GM19035 (cell line): ENCODE measurements at regions not wholly inside any gene's neighbourhood (a gene's known extent, or its start where the extent isn't known, plus 50 kb on each side); places are given as distances from the start of the nearest gene placed in this dataset.
"Not testable (repeated sequence)": the region's sequence is repeated elsewhere in the genome, so short reads cannot be mapped to it uniquely, and the experiment has no call there.

ENCODE experiments used
- ATAC-seq: cut with Tn5 transposase; IDR thresholded peaks from one replicate; pipeline ENCODE4 v1.9.1; 2021; ENCODE audit not compliant: unreplicated experiment

DNA sequence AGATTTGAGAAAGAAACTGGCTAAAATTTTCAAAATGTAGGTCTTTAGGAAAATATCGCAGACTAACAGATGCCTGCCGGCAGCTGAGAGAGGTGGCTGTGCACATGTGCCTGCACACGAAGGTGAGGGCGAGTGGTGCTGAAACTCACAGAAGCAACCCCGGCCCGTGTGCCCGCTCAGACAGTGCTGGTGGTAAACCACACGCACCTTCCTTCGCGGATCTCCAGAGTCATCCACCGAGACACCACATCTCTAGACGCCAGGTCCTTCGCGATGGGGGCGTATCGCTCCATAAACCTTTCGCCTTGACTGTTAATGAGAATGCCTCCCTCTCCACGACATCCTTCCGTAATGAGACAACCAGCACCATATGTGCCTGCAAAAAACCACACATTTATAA, 68.5 kb upstream of the TNK2 start:
- ATAC-seq: not testable (repeated sequence)

DNA sequence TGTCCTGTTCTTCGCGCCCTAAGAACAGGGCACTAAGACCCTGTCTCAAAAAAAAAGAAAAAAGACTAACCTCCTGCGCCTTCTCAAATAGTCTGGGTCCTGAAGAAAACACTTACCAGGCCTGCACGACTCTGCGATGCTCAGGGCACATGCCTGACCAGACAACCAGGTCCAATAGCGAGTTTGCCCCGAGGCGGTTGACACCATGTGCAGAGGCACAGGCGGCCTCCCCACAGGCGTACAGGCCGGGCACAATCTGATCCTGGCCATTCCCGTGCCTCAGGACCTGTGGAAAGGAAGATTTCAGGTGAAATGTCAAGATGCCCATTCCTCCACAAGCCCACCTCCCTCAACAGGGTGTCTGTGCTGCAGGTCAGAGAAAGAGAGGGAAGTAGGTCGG, 65.9 kb upstream of the TNK2 start:
- ATAC-seq: not testable (repeated sequence)

DNA sequence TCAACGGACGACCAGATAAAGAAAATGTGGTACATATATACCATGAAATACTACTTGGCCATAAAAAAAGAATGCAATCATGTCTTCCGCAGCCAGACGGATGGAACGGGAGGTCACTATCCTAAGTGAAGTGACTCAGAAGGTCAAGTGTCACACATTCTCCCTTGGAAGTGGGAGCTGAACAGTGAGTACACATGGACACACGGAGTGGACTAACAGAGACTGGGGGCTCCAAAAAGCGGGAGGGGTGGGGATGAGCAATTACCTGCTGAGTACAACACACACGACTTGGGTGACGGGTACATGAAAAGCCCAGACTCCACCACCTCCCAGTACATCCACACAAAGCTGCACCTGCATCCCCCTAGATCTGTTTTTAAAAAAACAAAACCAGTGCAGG, 62.5 kb upstream of the TNK2 start:
- ATAC-seq: not testable (repeated sequence)

DNA sequence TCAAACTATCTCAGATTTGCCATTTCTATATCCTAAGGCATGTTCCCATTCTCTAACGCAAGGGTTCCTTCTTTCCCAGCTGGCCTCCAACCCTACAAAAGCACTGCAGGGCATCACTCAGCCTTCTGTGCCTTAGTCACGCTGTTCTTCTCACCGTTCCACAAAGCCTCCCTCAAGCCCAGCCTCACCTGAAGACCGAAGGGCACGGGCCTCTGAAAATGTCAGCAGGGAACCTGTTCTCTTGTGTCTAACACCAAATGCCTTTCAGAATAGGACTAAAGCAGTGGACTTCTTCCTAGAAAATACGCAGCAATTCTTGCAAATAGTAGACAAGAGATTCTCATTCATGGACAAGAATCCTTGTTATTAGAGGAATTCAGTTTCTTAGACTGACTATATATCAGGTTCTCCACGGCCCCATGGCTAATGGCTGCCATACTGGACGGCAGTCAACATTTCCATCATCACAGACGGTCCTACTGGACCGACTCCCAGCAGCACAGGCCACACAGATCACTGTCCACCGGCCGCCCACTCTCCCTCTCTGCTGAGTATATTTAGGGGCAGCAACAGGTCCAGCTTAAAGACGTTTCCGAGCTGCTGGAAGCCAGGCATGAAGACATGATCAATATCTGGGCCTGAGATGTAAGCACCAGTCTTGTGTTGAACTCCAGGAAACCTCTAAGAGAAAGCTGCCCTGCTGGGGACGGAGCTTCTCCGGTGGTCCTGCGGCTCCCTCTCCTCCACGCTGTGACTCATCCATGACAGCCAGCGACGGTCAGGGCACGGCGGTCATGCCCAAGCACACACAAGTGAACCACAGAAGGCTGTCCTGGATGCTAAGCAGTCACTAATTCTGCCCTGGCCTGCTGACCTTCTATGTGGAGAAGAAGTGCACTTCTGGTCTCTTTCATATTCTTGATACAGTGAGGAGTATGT, 61.8 kb upstream of the TNK2 start:
- not testable (repeated sequence) for ATAC-seq

DNA sequence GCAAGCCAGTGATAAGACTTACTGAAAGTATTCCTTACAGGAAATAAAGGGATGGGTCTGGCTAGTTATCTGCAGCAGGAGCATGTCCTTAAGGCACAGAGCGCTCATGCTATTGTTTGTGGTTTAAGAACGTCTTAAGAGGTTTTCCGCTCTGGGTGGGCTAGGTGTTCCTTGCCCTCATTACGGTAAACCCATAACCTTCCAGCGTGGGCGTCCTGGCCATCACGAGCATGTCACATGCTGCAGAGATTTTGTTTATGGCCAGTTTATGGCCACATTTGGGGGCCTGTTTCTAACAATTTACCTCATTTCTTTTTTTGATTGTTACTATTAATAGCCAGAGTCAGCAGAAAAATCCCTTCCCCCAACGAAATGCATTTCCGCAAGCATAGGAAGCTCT, 61.0 kb upstream of the TNK2 start:
- ATAC-seq: not testable (repeated sequence)

DNA sequence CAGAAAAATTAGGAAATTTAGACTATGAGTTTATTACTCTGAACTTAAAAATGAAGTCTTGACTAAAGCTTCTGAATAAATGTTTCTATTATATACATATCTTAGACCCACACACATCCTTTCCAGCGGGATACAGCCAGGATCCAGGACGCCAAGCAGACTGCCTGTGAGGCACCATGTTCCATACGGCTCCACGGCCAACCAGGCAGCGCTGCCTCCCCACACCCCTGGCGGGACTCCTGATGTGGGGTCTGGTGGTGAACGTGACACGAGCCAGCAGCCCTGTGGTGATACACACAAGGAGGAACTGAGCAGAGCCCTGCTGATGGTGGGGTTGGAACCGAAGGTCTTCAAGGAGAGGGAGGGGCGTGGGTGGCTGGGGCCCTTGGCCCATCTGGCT, 59.8 kb upstream of the TNK2 start:
- not testable (repeated sequence) for ATAC-seq

DNA sequence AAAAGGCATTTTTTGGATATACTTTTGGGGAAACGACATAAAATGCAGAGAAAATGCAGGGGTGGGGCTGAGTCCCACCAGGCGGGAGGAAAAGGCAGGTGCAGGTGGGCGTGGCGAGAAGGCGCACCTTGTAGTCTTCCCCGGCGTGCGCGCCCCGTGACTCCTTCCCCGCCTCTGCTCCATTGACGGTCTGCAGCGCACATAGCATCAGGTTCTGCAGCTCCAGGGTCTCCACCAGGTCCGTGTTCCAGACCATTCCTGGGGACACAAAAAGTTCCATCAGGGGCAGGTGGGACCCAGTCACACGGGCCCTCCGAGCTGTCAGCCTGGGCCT, 59.0 kb upstream of the TNK2 start:
- ATAC-seq: not testable (repeated sequence)

DNA sequence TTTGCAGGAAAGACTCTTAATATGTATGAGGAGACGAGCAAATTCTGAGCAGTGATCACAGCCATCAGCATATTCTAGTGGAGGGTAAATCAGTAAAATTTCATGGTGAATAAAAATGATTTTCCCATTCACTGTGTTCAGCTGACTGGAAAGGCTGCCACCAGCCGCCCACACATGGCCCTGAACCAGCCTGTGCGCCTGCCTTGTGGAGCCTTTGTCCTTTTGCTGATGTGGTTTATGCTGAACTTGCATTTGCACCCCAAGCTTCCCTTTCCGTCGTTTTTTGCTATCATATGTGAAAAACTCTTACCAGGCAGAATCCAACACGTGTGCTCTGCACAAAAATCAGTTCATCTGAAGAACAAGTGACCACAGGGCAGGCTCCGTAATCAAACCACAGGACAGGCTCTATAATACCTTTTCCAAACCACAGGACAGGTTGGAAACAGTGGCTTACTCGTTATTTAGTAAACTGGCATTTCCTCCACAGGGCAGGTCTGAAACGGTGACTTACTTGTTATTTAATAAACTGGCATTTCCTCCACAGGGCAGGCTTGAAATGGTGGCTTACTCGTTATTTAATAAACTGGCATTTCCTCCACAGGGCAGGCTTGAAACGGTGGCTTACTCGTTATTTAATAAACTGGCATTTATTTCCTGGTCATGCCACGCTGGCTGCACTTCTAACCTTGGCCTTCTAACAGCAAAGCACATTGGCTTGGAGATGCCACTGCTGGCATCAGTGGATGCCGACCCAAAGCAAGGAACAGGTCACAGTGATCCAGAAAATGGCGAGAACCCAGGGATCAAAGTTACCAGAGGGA, 58.4 kb upstream of the TNK2 start:
- ATAC-seq: not testable (repeated sequence)

DNA sequence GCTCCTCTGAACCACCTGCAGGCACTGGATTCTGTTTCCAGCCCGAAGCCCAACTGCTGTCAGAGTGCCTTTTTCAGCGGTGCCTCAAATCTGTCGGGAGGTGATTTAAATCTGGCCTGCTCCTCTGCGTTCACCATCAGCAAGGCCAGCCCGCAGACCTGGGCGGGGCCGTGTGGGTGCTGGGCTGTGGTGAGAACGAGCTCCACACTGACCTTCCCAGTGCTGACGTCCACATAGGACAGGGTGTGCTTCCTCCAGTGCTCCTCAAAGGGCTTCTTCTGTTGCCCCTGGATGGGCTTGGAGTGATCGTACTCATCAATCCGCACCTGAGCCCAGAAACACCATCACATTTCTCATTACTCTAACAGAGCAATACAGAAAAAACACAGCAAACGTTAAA, 56.9 kb upstream of the TNK2 start:
- not testable (repeated sequence) for ATAC-seq

DNA sequence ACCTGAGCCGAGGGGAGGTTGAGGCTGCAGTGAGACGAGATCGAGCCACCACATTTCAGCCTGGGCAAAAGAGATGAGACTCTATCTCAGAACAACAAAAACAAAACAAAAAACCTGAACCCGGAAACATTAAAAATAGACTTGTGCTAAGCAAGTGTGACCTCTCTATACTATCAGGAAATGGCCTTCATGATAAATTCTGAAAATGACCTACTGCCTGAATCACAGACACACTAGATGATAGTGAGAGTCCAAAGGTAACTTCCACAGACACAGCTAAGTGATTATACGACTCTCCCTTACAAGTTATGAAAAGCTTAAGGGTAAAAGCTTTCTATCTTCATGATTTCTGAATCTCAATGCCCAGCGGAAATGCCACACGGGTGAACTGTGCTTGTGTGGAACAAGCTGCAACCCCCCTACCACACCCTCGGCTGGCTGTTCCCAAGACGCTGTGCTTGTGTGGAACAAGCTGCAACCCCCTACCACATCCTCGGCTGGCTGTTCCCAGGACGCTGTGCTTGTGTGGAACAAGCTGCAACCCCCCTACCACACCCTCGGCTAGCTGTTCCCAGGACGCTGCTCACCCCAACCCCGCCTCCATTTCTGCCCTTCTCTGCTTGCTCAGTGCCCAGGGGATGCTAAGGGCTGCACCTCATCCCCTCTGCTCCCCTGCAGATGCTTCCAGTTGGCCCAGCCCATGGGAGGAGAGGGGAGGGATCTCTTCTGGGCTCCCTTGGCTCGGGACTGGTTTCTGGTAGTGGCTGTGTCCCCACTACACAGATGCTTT, 56.2 kb upstream of the TNK2 start:
- ATAC-seq: not testable (repeated sequence)

DNA sequence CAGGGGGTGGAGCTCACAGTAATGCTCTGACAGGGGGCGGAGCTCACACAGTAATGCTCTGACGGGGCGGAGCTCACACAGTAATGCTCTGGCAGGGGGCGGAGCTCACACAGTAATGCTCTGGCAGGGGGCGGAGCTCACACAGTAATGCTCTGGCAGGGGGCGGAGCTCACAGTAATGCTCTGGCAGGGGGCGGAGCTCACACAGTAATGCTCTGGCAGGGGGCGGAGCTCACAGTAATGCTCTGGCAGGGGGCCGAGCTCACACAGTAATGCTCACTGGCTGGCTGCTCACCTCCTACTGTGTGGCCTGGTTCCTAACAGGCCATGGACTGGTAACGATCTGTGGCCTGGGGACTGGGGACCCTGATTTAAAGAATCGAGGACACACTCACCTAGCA, 53.9 kb upstream of the TNK2 start:
- ATAC-seq: not testable (repeated sequence)

DNA sequence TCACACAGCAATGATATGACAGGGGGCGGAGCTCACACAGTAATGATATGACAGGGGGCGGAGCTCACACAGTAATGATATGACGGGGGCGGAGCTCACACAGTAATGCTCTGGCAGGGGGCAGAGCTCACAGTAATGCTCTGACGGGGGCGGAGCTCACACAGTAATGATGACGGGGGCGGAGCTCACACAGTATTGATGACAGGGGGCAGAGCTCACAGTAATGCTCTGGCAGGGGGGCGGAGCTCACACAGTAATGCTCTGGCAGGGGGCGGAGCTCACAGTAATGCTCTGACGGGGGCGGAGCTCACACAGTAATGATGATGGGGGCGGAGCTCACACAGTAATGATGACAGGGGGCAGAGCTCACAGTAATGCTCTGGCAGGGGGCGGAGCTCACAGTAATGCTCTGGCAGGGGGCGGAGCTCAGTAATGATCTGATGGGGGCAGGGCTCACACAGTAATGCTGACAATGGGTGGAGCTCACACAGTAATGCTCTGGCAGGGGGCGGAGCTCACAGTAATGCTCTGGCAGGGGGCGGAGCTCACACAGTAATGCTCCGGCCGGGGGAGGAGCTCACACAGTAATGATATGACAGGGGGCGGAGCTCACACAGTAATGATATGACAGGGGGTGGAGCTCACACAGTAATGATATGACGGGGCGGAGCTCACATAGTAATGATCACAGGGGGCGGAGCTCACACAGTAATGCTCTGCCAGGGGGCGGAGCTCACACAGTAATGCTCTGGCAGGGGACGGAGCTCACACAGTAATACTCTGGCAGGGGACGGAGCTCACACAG, 52.8 kb upstream of the TNK2 start:
- ATAC-seq: not testable (repeated sequence)

DNA sequence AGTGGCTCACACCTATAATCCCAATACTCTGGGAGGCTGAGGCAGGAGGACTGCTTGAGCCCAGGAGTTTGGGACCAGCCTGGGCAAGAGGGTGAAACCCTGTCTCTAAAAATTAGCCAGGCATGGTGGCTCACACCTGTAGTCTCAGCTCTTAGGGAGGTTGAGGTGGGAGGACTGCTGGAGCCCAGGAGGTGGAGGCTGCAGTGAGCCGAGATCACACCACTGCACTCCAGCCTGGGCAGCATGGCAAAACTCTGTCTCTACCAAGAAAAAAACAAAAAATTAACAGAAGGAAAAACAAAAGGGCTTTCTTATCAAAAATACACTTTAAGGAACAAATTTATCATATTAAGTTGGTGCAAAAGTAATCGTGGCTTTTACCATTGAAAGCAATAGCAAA, 51.8 kb upstream of the TNK2 start:
- not testable (repeated sequence) for ATAC-seq

DNA sequence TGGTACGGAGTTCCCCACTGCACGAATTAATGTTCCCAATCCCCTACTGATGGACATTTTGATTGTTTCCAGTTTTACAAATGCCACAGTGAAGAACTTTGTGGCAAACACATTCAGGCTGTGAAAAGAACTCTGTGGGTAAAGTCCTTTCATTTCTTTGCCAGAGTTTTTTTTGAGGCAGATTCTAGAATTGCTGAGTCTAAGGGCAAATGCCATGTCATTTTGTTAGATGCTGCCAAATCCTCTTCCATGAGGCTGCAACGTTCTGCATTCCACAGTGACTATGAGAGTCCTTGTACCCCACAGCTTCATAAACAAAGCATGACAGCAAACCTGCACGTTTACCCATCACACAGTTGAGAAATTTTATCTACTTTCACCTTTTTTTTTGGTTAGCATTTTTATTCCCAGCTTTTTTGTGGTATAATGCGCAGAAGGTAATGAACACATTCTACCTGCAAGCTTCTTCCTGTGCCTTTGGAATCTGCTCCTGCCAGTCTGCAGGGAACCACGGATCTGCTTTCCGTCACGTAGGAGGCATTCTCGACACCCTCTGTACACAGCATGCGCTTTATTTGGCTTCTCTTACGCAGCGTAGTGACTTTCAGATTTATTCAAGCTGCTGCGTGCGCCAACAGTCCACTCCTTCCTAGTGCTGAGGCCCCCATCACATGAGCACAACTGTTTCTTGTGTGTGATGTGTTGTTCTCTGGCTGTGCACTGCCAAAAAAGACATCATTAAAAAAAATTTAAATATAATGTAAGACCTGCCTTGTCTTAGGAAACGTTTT, 51.2 kb upstream of the TNK2 start:
- ATAC-seq: not testable (repeated sequence)

DNA sequence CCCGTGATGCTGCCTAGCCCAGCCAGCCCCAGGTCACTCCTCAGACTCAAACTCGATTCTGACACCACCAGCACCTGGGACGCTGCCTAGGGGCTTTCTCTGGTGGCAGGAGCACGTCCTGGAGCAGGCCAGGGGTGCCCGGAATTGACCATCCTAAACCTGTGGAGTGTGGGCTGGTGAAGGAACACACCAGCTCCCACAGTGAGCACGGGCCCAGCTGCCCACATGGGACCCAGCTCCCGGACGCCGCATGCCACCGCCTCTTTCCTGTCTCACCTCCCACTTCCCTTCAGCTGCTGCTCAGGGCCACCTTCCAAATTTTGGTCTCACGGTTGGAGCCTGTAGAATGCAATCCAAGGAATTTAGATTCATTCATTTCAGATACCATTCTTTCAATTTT, 50.4 kb upstream of the TNK2 start:
- ATAC-seq: not testable (repeated sequence)
